GM12878 (cell line): ENCODE measurements at regions not wholly inside any gene's neighbourhood (a gene's known extent, or its start where the extent isn't known, plus 50 kb on each side); places are given as distances from the start of the nearest gene placed in this dataset.

ENCODE experiments used
- CREB1 ChIP-seq: IDR thresholded peaks from 2 replicates; pipeline ENCODE4 v1.6.1; 2012; ENCODE audit warnings: low read depth, mild to moderate bottlenecking, inconsistent platforms
- EP300 ChIP-seq, 2 experiments: fragments of 150-350 bp in 1 of 2; IDR thresholded peaks; 2 replicates each; pipeline ENCODE4 v1.6.1; 2011 to 2012; ENCODE audit warnings: low read depth in 2 of 2, low read length in 2 of 2, borderline replicate concordance in 1 of 2, improper control_type of control experiment in 1 of 2, inconsistent platforms in 1 of 2; ENCODE audit not compliant: control insufficient read depth in 1 of 2
- FOS ChIP-seq: IDR thresholded peaks from 3 replicates; pipeline ENCODE4 v1.6.1; 2011; ENCODE audit warnings: borderline replicate concordance; ENCODE audit not compliant: insufficient read length; ENCODE audit errors: extremely low read depth
- IKZF1 ChIP-seq: fragments of 450-650 bp; conservative IDR thresholded peaks from 2 replicates; pipeline ENCODE4 v1.6.1; 2017; ENCODE audit warnings: antibody characterized with exemption, mild to moderate bottlenecking
- NRF1 ChIP-seq: conservative IDR thresholded peaks from 2 replicates; pipeline ENCODE4 v1.6.1; 2011; ENCODE audit warnings: mild to moderate bottlenecking, low read depth, low read length, improper control_type of control experiment
- POLR2A ChIP-seq: IDR thresholded peaks from 2 replicates; pipeline ENCODE4 v1.6.1; 2011; ENCODE audit warnings: low read depth, mild to moderate bottlenecking, low read length
- POLR2AphosphoS5 ChIP-seq: IDR thresholded peaks from 2 replicates; pipeline ENCODE4 v1.6.1; 2011; ENCODE audit warnings: mild to moderate bottlenecking, low read length, inconsistent platforms
- RAD21 ChIP-seq: IDR thresholded peaks from 2 replicates; pipeline ENCODE4 v1.6.1; 2011; ENCODE audit warnings: mild to moderate bottlenecking, low read depth, low read length, moderate library complexity; ENCODE audit not compliant: insufficient read depth
- ZNF274 ChIP-seq: IDR thresholded peaks from one replicate; pipeline ENCODE4 v1.8.0; 2011; ENCODE audit not compliant: insufficient read length, insufficient read depth
- TF ChIP-seq, protein P1 (sequence below): IDR thresholded peaks from 2 replicates; pipeline ENCODE4 v1.6.1; 2012; ENCODE audit warnings: mild to moderate bottlenecking, low read depth, low read length
- TF ChIP-seq, protein P2 (sequence below), 3 experiments: IDR thresholded peaks in 2 of 3; conservative IDR thresholded peaks in 1 of 3; 2 replicates each; pipeline ENCODE4 v1.5.1; 2011; ENCODE audit warnings: low read depth in 3 of 3, low read length in 3 of 3, mild to moderate bottlenecking in 3 of 3, control low read depth in 2 of 3, moderate library complexity in 2 of 3, inconsistent platforms in 1 of 3, mixed read lengths in 1 of 3; ENCODE audit not compliant: control insufficient read depth in 2 of 3, insufficient read depth in 1 of 3; ENCODE audit errors: extremely low read depth in 1 of 3
- TF ChIP-seq, protein P3 (sequence below): IDR thresholded peaks from 2 replicates; pipeline ENCODE4 v1.6.1; 2012; ENCODE audit warnings: low read depth, low read length, improper control_type of control experiment
- TF ChIP-seq, protein P4 (sequence below): IDR thresholded peaks from 2 replicates; pipeline ENCODE4 v1.6.1; 2011; ENCODE audit warnings: low read depth, low read length, improper control_type of control experiment, borderline replicate concordance
- TF ChIP-seq, protein P5 (sequence below): fragments of 450-650 bp; IDR thresholded peaks from 2 replicates; pipeline ENCODE4 v1.6.1; 2018; ENCODE audit warnings: mild to moderate bottlenecking, low read depth, moderate library complexity; ENCODE audit not compliant: partially characterized antibody

DNA sequence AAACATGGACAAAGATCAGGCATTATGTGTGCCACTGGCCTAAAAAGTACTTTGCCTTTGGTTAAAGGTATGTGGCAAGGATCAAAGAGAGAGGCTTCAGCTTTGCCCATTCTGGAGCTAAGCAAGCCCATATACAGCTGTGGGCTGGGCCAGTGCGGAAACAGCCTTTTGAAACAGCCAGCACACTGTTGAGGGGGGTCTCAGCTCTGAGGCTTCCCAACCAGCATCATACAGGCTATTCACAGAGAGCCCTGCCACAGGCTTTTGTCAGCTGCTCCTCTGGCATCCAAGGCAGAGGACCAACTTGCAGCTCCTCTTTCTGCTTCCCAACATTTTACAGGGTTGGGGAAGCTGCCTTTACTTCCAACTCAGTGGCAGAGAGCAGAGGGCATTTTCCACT is 63.2 kb upstream of the FOXB1 start:
- TF ChIP-seq CREB1 = no peak
- TF ChIP-seq, protein P1, sequence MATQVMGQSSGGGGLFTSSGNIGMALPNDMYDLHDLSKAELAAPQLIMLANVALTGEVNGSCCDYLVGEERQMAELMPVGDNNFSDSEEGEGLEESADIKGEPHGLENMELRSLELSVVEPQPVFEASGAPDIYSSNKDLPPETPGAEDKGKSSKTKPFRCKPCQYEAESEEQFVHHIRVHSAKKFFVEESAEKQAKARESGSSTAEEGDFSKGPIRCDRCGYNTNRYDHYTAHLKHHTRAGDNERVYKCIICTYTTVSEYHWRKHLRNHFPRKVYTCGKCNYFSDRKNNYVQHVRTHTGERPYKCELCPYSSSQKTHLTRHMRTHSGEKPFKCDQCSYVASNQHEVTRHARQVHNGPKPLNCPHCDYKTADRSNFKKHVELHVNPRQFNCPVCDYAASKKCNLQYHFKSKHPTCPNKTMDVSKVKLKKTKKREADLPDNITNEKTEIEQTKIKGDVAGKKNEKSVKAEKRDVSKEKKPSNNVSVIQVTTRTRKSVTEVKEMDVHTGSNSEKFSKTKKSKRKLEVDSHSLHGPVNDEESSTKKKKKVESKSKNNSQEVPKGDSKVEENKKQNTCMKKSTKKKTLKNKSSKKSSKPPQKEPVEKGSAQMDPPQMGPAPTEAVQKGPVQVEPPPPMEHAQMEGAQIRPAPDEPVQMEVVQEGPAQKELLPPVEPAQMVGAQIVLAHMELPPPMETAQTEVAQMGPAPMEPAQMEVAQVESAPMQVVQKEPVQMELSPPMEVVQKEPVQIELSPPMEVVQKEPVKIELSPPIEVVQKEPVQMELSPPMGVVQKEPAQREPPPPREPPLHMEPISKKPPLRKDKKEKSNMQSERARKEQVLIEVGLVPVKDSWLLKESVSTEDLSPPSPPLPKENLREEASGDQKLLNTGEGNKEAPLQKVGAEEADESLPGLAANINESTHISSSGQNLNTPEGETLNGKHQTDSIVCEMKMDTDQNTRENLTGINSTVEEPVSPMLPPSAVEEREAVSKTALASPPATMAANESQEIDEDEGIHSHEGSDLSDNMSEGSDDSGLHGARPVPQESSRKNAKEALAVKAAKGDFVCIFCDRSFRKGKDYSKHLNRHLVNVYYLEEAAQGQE = no peak
- no peak for TF ChIP-seq NRF1
- TF ChIP-seq, protein P2, sequence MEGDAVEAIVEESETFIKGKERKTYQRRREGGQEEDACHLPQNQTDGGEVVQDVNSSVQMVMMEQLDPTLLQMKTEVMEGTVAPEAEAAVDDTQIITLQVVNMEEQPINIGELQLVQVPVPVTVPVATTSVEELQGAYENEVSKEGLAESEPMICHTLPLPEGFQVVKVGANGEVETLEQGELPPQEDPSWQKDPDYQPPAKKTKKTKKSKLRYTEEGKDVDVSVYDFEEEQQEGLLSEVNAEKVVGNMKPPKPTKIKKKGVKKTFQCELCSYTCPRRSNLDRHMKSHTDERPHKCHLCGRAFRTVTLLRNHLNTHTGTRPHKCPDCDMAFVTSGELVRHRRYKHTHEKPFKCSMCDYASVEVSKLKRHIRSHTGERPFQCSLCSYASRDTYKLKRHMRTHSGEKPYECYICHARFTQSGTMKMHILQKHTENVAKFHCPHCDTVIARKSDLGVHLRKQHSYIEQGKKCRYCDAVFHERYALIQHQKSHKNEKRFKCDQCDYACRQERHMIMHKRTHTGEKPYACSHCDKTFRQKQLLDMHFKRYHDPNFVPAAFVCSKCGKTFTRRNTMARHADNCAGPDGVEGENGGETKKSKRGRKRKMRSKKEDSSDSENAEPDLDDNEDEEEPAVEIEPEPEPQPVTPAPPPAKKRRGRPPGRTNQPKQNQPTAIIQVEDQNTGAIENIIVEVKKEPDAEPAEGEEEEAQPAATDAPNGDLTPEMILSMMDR (IDR thresholded peaks at IDR 0.05 in 2 of 3, conservative IDR thresholded peaks at IDR 0.05 in 1 of 3; ENCODE audit: control insufficient read depth in 2 of 3, extremely low read depth in 1 of 3, insufficient read depth in 1 of 3, low read depth in 3 of 3, low read length in 3 of 3) = no peak
- TF ChIP-seq POLR2AphosphoS5 = no peak
- TF ChIP-seq, protein P3, sequence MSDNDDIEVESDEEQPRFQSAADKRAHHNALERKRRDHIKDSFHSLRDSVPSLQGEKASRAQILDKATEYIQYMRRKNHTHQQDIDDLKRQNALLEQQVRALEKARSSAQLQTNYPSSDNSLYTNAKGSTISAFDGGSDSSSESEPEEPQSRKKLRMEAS = no peak
- TF ChIP-seq IKZF1 = no peak
- TF ChIP-seq, protein P4, sequence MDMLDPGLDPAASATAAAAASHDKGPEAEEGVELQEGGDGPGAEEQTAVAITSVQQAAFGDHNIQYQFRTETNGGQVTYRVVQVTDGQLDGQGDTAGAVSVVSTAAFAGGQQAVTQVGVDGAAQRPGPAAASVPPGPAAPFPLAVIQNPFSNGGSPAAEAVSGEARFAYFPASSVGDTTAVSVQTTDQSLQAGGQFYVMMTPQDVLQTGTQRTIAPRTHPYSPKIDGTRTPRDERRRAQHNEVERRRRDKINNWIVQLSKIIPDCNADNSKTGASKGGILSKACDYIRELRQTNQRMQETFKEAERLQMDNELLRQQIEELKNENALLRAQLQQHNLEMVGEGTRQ = no peak
- TF ChIP-seq EP300 (IDR thresholded peaks at IDR 0.05; ENCODE audit: borderline replicate concordance in 1 of 2, control insufficient read depth in 1 of 2, low read depth in 2 of 2, low read length in 2 of 2) = no peak
- TF ChIP-seq POLR2A = no peak
- TF ChIP-seq FOS = no peak
- TF ChIP-seq, protein P5, sequence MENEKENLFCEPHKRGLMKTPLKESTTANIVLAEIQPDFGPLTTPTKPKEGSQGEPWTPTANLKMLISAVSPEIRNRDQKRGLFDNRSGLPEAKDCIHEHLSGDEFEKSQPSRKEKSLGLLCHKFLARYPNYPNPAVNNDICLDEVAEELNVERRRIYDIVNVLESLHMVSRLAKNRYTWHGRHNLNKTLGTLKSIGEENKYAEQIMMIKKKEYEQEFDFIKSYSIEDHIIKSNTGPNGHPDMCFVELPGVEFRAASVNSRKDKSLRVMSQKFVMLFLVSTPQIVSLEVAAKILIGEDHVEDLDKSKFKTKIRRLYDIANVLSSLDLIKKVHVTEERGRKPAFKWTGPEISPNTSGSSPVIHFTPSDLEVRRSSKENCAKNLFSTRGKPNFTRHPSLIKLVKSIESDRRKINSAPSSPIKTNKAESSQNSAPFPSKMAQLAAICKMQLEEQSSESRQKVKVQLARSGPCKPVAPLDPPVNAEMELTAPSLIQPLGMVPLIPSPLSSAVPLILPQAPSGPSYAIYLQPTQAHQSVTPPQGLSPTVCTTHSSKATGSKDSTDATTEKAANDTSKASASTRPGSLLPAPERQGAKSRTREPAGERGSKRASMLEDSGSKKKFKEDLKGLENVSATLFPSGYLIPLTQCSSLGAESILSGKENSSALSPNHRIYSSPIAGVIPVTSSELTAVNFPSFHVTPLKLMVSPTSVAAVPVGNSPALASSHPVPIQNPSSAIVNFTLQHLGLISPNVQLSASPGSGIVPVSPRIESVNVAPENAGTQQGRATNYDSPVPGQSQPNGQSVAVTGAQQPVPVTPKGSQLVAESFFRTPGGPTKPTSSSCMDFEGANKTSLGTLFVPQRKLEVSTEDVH = no peak
- TF ChIP-seq ZNF274 = no peak
- no peak for TF ChIP-seq RAD21
